NCI-H1417 (cell line): ENCODE measurements at regions not wholly inside any gene's neighbourhood (a gene's known extent, or its start where the extent isn't known, plus 50 kb on each side); places are given as distances from the start of the nearest gene placed in this dataset.
"Not testable (repeated sequence)": the region's sequence is repeated elsewhere in the genome, so short reads cannot be mapped to it uniquely, and the experiment has no call there.

Experiments used
- DNase-seq, 3 experiments: peaks; one replicate each; lab custom pipeline; 2025; lab: John Stamatoyannopoulos, UW

- DNase-seq, result no peak
Observed at GRCh38 chr10:44008270-44008916, 359.7 kb upstream of the ZNF32 start.

- DNase-seq, result no peak
Observed at GRCh38 chr10:44006771-44007170, 358.1 kb upstream of the ZNF32 start.

GRCh38 chr10:44005788-44006099 is 357.1 kb upstream of the ZNF32 start:
- no peak for DNase-seq

- DNase-seq, result no peak
Observed at GRCh38 chr10:44004913-44005787, 356.5 kb upstream of the ZNF32 start.

- no peak for DNase-seq
Observed at GRCh38 chr10:43998021-43998809, 349.5 kb upstream of the ZNF32 start.

GRCh38 chr10:43997330-43997729 is 348.6 kb upstream of the ZNF32 start:
- no peak for DNase-seq

- DNase-seq, result no peak
Observed at GRCh38 chr10:43994539-43994938, 345.9 kb upstream of the ZNF32 start.

GRCh38 chr10:43992816-43993215 is 344.1 kb upstream of the ZNF32 start:
- DNase-seq, result not testable (repeated sequence)

GRCh38 chr10:43986374-43986773 is 337.7 kb upstream of the ZNF32 start:
- DNase-seq, result no peak

- DNase-seq, result no peak
Observed at GRCh38 chr10:43985941-43986340, 337.3 kb upstream of the ZNF32 start.

GRCh38 chr10:43983856-43984271 is 335.2 kb upstream of the ZNF32 start:
- DNase-seq, result no peak

- no peak for DNase-seq
Observed at GRCh38 chr10:43983405-43983804, 334.7 kb upstream of the ZNF32 start.

- DNase-seq, result no peak
Observed at GRCh38 chr10:43982250-43982649, 333.6 kb upstream of the ZNF32 start.

GRCh38 chr10:43981696-43982095 is 333.0 kb upstream of the ZNF32 start:
- no peak for DNase-seq

- DNase-seq, result no peak
Observed at GRCh38 chr10:43981232-43981631, 332.6 kb upstream of the ZNF32 start.

GRCh38 chr10:43980715-43981114 is 332.0 kb upstream of the ZNF32 start:
- no peak for DNase-seq

GRCh38 chr10:43980313-43980712 is 331.6 kb upstream of the ZNF32 start:
- no peak for DNase-seq

- DNase-seq, result no peak
Observed at GRCh38 chr10:43979551-43979950, 330.9 kb upstream of the ZNF32 start.

- DNase-seq, result no peak
Observed at GRCh38 chr10:43978936-43979335, 330.3 kb upstream of the ZNF32 start.

GRCh38 chr10:43978091-43978490 is 329.4 kb upstream of the ZNF32 start:
- no peak for DNase-seq

- no peak for DNase-seq
Observed at GRCh38 chr10:43976292-43976691, 327.6 kb upstream of the ZNF32 start.

- DNase-seq, result no peak
Observed at GRCh38 chr10:43973801-43974200, 325.1 kb upstream of the ZNF32 start.
